ENCODE measurements at regions not wholly inside any gene's neighbourhood (a gene's known extent, or its start where the extent isn't known, plus 50 kb on each side); places are given as distances from the start of the nearest gene placed in this dataset.

DNA sequence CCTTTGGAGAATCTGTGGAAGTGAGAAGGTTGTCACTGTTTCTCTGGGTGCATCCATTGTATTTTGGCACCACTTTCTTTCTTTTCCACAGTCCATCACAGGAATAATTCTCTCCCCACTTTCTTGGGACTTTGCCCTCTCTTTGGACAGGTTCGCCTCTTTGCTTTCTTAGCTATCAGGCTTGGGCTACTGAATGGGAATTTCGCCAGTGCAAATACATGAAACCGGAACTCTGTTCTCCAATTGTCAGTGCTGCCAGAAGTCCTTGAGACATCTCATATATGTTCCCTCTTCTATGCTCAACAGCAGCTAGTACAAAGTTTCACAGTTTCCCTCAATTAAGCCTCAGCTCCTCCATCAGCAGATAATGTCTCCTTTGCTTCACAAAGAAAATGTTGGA, 76.2 kb downstream of the NABP1 start:
- Histone ChIP-seq H3K9me3 (no peaks in the 10 kb centered on the region), H3K36me3 (no peaks in the 10 kb centered on the region), H3K27ac (no peak overlapping the region), H3K4me1 (no peaks in the 10 kb centered on the region), H3K27me3 (no peaks in the 10 kb centered on the region), H3K4me3 (no peak overlapping the region)
- WGBS, 2 donors, result 77 to 82% methylated on average over 3 of the region's 3 CpGs
- DNase-seq (ENCODE audit: low spot score in 2 of 2), result no peak
- TF ChIP-seq EP300 (IDR thresholded peaks at IDR 0.05) (no peak), POLR2A (IDR thresholded peaks at IDR 0.05) (no peak), CTCF (IDR thresholded peaks at IDR 0.05) (no peak)

GRCh38 chr2:191756761-191757160, 78.8 kb downstream of the NABP1 start:
- Histone ChIP-seq H3K27me3 (no peaks in the 10 kb centered on the region), H3K36me3 (no peaks in the 10 kb centered on the region), H3K4me3 (no peak overlapping the region), H3K4me1 (no peaks in the 10 kb centered on the region), H3K9me3 (no peaks in the 10 kb centered on the region), H3K27ac (no peak overlapping the region)
- 66% methylated on average over 4 of the region's 4 CpGs for WGBS, 2 donors
- DNase-seq (ENCODE audit: low spot score in 2 of 2), result no peak
- TF ChIP-seq EP300 (IDR thresholded peaks at IDR 0.05) (no peak), CTCF (IDR thresholded peaks at IDR 0.05) (no peak), POLR2A (IDR thresholded peaks at IDR 0.05) (no peak)

DNA sequence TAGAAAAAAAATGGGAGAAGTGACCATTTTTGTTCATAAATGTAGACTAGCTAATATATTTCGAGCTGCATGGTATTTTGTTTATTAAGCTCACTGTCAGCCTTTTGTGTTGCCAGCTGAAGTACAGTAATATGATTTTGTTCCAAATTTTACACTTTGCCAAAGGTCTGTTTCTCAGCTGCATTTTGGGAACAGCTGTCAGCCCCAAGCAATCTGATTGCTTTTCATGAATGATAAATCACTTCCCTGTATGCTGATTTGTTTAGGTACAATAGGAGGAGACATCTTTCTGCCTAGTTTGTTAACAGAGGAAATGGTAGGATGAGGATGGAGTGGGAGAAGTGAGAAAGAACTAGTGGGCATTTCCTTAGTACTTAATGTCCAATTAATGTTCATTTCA, 79.3 kb downstream of the NABP1 start:
- H3K27ac ChIP-seq, result no peak overlapping the region
- TF ChIP-seq CTCF (IDR thresholded peaks at IDR 0.05), result no peak
- no peak for TF ChIP-seq POLR2A (IDR thresholded peaks at IDR 0.05)
- no peak for TF ChIP-seq EP300 (IDR thresholded peaks at IDR 0.05)

GRCh38 chr2:191758518-191759507, 80.9 kb downstream of the NABP1 start:
- DNase-seq (ENCODE audit: low spot score in 2 of 2), result peak in 1 of 2 donors; percentile 7

More for the DNA sequence above, 79.3 kb downstream of the NABP1 start:
- Histone ChIP-seq H3K4me1 (no peaks in the 10 kb centered on the region), H3K36me3 (no peaks in the 10 kb centered on the region), H3K27me3 (no peaks in the 10 kb centered on the region), H3K9me3 (no peaks in the 10 kb centered on the region), H3K4me3 (no peak overlapping the region)
- no peak for DNase-seq (ENCODE audit: low spot score in 2 of 2)
- 38 to 52% methylated on average over 1 of the region's 1 CpG for WGBS, 2 donors

More at GRCh38 chr2:191758518-191759507, 80.9 kb downstream of the NABP1 start:
- no peaks in the 10 kb centered on the region for H3K9me3 ChIP-seq
- H3K4me3 ChIP-seq, result no peak overlapping the region
- H3K27ac ChIP-seq, result no peak overlapping the region
- TF ChIP-seq EP300 (IDR thresholded peaks at IDR 0.05), result no peak
- TF ChIP-seq CTCF (IDR thresholded peaks at IDR 0.05), result peak in 3 of 5 experiments; percentile 23 to 48 (median 28)
- no peak for TF ChIP-seq POLR2A (IDR thresholded peaks at IDR 0.05)
- no peaks in the 10 kb centered on the region for H3K4me1 ChIP-seq
- H3K27me3 ChIP-seq, result no peaks in the 10 kb centered on the region
- no peaks in the 10 kb centered on the region for H3K36me3 ChIP-seq
- 66 to 76% methylated on average over 13 of the region's 13 CpGs for WGBS, 2 donors

Measured in tibial nerve (tissue), 4 donors.